Activated CD8-positive, alpha-beta T cell treated with anti-CD3 and anti-CD28 coated beads, Interleukin-2, amount 10 ng/mL, durations not matched to agents 7 days and 5 days (primary cell): ENCODE measurements at regions not wholly inside any gene's neighbourhood (a gene's known extent, or its start where the extent isn't known, plus 50 kb on each side); places are given as distances from the start of the nearest gene placed in this dataset.
"Not testable (repeated sequence)": the region's sequence is repeated elsewhere in the genome, so short reads cannot be mapped to it uniquely, and the experiment has no call there.

ENCODE experiments used
- ATAC-seq: fragments of 150-1000 bp; cut with Tn5 transposase; one replicate; pipeline ENCODE4 v1.10.0; 2021; ENCODE audit warnings: moderate library complexity
- CTCF ChIA-PET: fragments of 350-600 bp; sonication (Branson Sonifier 250); formaldehyde crosslinking; loops from one replicate; lab custom pipeline; 2021; ENCODE audit warnings: antibody characterized with exemption; lab: Charles Lee
- POLR2A ChIA-PET: fragments of 350-600 bp; sonication (Branson Sonifier 250); formaldehyde crosslinking; loops from one replicate; lab custom pipeline; 2021; ENCODE audit warnings: antibody characterized with exemption; lab: Charles Lee
- DNase-seq: peaks from one replicate; pipeline ENCODE4 v3.0.0-alpha.2; 2020
- H3K27ac Mint-ChIP-seq: one replicate; pipeline ENCODE4 v1.8.0; 2021; ENCODE audit warnings: mild to moderate bottlenecking, mixed read lengths
- H3K27me3 Mint-ChIP-seq: one replicate; pipeline ENCODE4 v1.8.0; 2021; ENCODE audit warnings: low read depth, mixed read lengths
- H3K36me3 Mint-ChIP-seq: one replicate; pipeline ENCODE4 v1.8.0; 2021; ENCODE audit warnings: low read depth, mixed read lengths
- H3K4me1 Mint-ChIP-seq: one replicate; pipeline ENCODE4 v1.8.0; 2021; ENCODE audit warnings: low read depth, mixed read lengths
- H3K4me3 Mint-ChIP-seq: one replicate; pipeline ENCODE4 v1.8.0; 2021; ENCODE audit warnings: mild to moderate bottlenecking, mixed read lengths
- H3K9me3 Mint-ChIP-seq: one replicate; pipeline ENCODE4 v1.8.0; 2022; ENCODE audit warnings: mixed read lengths; ENCODE audit not compliant: insufficient read depth

DNA sequence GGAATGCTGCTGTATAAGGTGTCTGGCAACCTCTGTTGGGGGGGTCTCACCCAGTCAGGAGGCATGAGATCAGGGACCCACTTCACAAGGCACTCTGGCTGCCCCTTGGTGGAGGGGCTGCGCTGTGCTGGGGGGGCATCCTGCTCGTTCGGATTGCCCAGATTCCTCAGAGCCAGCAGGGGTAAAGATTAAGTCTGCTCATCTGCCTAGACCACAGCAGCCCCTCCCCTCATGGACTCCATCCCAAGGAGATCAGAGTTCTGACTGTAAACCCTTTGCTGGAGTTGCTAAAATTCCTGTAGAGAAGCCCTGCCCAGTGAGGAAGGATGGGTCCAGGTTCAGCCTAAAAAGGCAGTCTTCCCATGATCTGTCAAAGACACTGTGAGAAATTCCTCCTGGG is 262.0 kb upstream of the C9orf72 start:
- Mint-ChIP-seq H3K36me3 (no peaks in the 10 kb centered on the region), H3K9me3 (no peaks in the 10 kb centered on the region), H3K4me3 (no peak overlapping the region), H3K4me1 (no peaks in the 10 kb centered on the region), H3K27me3 (peaks cover 3% of the 10 kb centered on the region), H3K27ac (no peak overlapping the region)
- ATAC-seq (no peak), DNase-seq (no peak)
- POLR2A ChIA-PET: no interaction called here
- CTCF ChIA-PET: no interaction called here

- Mint-ChIP-seq H3K4me1 (no peaks in the 10 kb centered on the region), H3K27me3 (peaks cover 3% of the 10 kb centered on the region), H3K4me3 (no peak overlapping the region), H3K36me3 (no peaks in the 10 kb centered on the region), H3K27ac (no peak overlapping the region), H3K9me3 (no peaks in the 10 kb centered on the region)
- ATAC-seq (no peak), DNase-seq (no peak)
- POLR2A ChIA-PET: no interaction called here
- CTCF ChIA-PET: no interaction called here
These were observed 262.5 kb upstream of the C9orf72 start for GRCh38 chr9:27835746-27836145.

DNA sequence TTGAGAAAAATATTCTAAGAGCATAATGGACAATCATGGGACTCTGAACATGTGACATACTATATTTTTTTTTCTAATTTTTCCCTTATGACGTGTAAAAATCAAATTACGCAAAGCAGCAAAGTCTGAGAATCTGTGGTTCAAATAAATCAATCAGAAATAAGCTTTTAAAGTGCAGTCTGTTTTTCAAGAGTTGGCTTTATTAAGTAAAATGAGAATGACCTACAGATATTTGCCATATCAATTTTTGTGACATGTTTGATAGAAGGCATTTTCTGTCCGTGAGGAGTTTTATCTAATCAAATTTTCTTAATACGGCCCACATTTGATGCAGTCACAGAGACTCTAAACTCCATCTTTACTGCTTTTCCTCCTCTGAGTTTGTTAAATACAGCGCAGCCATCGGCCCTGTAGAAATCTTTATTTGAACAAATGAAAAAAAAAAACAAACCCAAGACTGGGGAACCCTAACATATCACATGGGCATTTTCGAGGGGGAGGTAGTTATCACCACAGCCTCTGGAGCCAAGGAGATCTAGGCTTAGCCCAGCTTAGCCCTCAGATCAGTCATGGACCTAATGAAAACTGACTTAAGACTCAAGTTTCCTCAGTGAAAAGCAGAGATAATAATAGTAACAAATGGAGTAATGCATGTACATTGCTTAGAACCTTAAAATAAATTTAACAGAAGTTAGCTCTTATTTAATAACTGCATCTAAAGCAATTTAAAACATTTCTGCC is 263.6 kb upstream of the C9orf72 start:
- POLR2A ChIA-PET: no interaction called here
- H3K27ac Mint-ChIP-seq: no peak overlapping the region
- H3K27me3 Mint-ChIP-seq: peaks cover 6% of the 10 kb centered on the region
- H3K4me1 Mint-ChIP-seq: no peaks in the 10 kb centered on the region
- CTCF ChIA-PET: no interaction called here
- DNase-seq: no peak
- no peaks in the 10 kb centered on the region for H3K36me3 Mint-ChIP-seq
- no peak overlapping the region for H3K4me3 Mint-ChIP-seq
- no peak for ATAC-seq
- no peaks in the 10 kb centered on the region for H3K9me3 Mint-ChIP-seq

DNA sequence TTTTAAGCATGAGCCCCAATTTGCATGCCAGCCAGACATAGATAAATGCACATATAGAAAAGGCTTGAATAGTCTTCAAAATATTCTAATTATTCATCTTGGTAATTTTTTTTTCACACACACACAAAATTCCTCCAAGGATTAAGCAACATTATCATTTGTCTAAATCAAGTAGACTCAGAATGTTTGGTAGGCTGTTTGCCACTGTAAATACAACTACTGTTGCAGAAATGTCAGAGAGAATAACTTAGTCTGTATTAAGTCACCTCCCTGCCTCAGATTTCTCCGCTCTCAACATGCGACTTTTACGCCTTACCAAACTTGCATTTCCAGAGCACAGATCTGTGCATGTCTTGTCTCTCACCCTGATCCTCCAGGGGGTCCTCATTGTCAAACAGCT is 265.6 kb upstream of the C9orf72 start:
- H3K4me3 Mint-ChIP-seq: no peak overlapping the region
- CTCF ChIA-PET: no interaction called here
- H3K9me3 Mint-ChIP-seq: no peaks in the 10 kb centered on the region

DNA sequence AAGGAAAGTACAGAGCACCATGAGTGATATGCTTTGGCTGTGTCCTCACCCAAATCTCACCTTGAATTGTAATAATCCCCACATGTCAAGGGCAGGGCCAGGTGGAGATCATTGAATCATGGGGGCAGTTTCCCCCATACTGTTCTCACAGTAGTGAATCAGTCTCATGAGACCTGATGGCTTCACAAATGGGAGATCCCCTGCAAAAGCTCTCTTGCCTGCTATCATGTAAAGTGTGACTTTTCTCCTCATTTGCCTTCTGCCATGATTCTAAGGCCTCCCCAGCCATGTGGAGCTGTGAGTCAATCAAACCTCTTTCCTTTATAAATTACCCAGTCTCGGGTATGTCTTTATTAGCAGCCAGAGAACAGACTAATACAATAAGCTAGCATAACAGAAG is 266.5 kb upstream of the C9orf72 start:
- CTCF ChIA-PET, H3K27me3 Mint-ChIP-seq, POLR2A ChIA-PET, ATAC-seq, H3K36me3 Mint-ChIP-seq, H3K4me3 Mint-ChIP-seq, DNase-seq, H3K4me1 Mint-ChIP-seq, H3K27ac Mint-ChIP-seq, H3K9me3 Mint-ChIP-seq: not testable (repeated sequence)

More for the DNA sequence above, 265.6 kb upstream of the C9orf72 start:
- H3K4me1 Mint-ChIP-seq: no peaks in the 10 kb centered on the region
- no peak overlapping the region for H3K27ac Mint-ChIP-seq
- peaks cover 8% of the 10 kb centered on the region for H3K27me3 Mint-ChIP-seq
- no peak for ATAC-seq
- no peaks in the 10 kb centered on the region for H3K36me3 Mint-ChIP-seq
- no peak for DNase-seq
- POLR2A ChIA-PET: no interaction called here

- H3K4me3 Mint-ChIP-seq: no peak overlapping the region
- no peaks in the 10 kb centered on the region for H3K36me3 Mint-ChIP-seq
- no peaks in the 10 kb centered on the region for H3K9me3 Mint-ChIP-seq
- POLR2A ChIA-PET: no interaction called here
- CTCF ChIA-PET: no interaction called here
- ATAC-seq: no peak
- H3K4me1 Mint-ChIP-seq: no peaks in the 10 kb centered on the region
- H3K27me3 Mint-ChIP-seq: peaks cover 9% of the 10 kb centered on the region
- H3K27ac Mint-ChIP-seq: no peak overlapping the region
- no peak for DNase-seq
These were observed 271.5 kb upstream of the C9orf72 start for GRCh38 chr9:27844797-27845196.

- no peaks in the 10 kb centered on the region for H3K4me1 Mint-ChIP-seq
- peaks cover 4% of the 10 kb centered on the region for H3K27me3 Mint-ChIP-seq
- H3K36me3 Mint-ChIP-seq: no peaks in the 10 kb centered on the region
- no peak overlapping the region for H3K27ac Mint-ChIP-seq
- DNase-seq (no peak), ATAC-seq (no peak)
- POLR2A ChIA-PET: no interaction called here
- CTCF ChIA-PET: interaction anchor here (1.2 kb wide), 1 partner anchor 121 kb away, joined by 3 read pairs; no protein-coding TSS in a partner anchor
- H3K9me3 Mint-ChIP-seq: no peaks in the 10 kb centered on the region
- no peak overlapping the region for H3K4me3 Mint-ChIP-seq
These were observed 274.1 kb upstream of the C9orf72 start for GRCh38 chr9:27847380-27847779.

- no peak overlapping the region for H3K4me3 Mint-ChIP-seq
- ChIA-PET POLR2A (no interaction called here), CTCF (interaction anchor here (1.2 kb wide), 1 partner anchor 121 kb away, joined by 3 read pairs; no protein-coding TSS in a partner anchor)
- no peaks in the 10 kb centered on the region for H3K4me1 Mint-ChIP-seq
- H3K27ac Mint-ChIP-seq: no peak overlapping the region
- no peak for DNase-seq
- no peaks in the 10 kb centered on the region for H3K9me3 Mint-ChIP-seq
- H3K36me3 Mint-ChIP-seq: no peaks in the 10 kb centered on the region
- H3K27me3 Mint-ChIP-seq: peaks cover 4% of the 10 kb centered on the region
- no peak for ATAC-seq
These were observed 274.5 kb upstream of the C9orf72 start for GRCh38 chr9:27847818-27848217.

DNA sequence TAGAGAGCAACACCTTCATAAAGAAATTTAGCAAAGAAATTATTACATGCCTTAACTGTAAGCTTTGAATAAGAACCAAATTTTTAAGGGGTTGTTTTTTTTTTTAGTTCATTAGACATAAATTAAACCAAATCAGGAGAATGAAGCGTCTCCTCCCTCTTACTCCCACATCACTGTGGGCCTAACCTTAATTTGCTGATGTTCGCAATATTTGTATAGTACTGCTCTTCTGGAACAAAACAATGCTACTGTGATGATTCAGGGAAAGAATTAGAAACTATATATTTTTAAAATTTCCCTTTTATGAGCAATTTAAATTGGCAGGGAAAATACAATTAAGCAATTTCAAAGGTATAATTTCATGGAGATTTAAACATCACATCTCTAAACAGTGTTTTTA is 275.0 kb upstream of the C9orf72 start:
- peaks cover 4% of the 10 kb centered on the region for H3K27me3 Mint-ChIP-seq
- no peaks in the 10 kb centered on the region for H3K36me3 Mint-ChIP-seq
- ATAC-seq (no peak), DNase-seq (no peak)
- H3K4me3 Mint-ChIP-seq: no peak overlapping the region
- ChIA-PET CTCF (interaction anchor here (1.2 kb wide), 1 partner anchor 122 kb away, joined by 3 read pairs; no protein-coding TSS in a partner anchor), POLR2A (no interaction called here)
- no peak overlapping the region for H3K27ac Mint-ChIP-seq
- no peaks in the 10 kb centered on the region for H3K4me1 Mint-ChIP-seq
- H3K9me3 Mint-ChIP-seq: no peaks in the 10 kb centered on the region

GRCh38 chr9:27851858-27852257 is 278.6 kb upstream of the C9orf72 start:
- Mint-ChIP-seq H3K4me1 (no peaks in the 10 kb centered on the region), H3K36me3 (no peaks in the 10 kb centered on the region), H3K9me3 (no peaks in the 10 kb centered on the region), H3K4me3 (no peak overlapping the region), H3K27ac (no peak overlapping the region), H3K27me3 (peaks cover 3% of the 10 kb centered on the region)
- ChIA-PET POLR2A (no interaction called here), CTCF (no interaction called here)
- no peak for ATAC-seq
- no peak for DNase-seq

DNA sequence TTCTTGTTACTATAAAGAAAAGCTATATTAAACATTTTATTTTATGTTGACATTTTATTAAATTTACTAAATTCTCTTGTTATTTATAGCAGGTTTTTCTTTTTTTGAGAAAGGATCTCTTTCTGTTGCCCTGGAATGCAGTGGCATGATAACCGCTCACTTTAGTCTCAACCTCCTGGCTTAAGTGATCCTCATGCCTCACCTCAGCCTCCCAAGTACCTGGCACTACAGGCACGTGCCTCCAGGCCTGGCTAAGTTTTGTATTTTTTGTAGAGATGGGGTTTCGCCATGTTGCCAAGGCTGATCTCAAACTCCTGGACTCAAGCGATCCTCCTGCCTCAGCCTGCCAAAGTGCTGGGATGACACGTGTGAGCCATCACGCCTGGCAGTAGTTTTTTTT is 280.2 kb upstream of the C9orf72 start:
- no peaks in the 10 kb centered on the region for H3K4me1 Mint-ChIP-seq
- H3K27ac Mint-ChIP-seq: no peak overlapping the region

DNA sequence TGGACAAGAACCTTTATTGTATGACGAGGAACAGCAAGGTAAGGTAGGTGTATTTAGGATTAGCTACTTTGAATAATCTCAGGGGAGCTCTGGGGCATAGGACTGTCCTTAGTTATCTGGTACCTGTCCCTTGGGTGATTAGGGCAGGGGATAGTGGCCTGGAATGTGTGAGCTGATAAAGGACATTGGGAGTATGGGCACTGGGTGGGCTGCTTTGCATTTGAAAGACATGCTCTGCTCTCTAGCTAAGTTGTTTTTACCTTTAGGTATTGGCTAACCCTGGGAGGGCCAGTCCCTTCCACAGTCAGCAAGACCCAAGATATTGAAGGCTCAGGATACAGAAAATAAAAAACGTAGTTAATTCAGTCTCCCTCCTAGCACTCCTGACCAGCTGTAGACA is 282.8 kb upstream of the C9orf72 start:
- DNase-seq: no peak
- Mint-ChIP-seq H3K27ac (no peak overlapping the region), H3K4me3 (no peak overlapping the region), H3K4me1 (no peaks in the 10 kb centered on the region), H3K9me3 (no peaks in the 10 kb centered on the region), H3K36me3 (no peaks in the 10 kb centered on the region), H3K27me3 (no peaks in the 10 kb centered on the region)
- ChIA-PET CTCF (no interaction called here), POLR2A (no interaction called here)
- ATAC-seq: no peak

More for the DNA sequence above, 280.2 kb upstream of the C9orf72 start:
- POLR2A ChIA-PET: no interaction called here
- Mint-ChIP-seq H3K4me3 (no peak overlapping the region), H3K9me3 (no peaks in the 10 kb centered on the region), H3K27me3 (peaks cover 2% of the 10 kb centered on the region), H3K36me3 (no peaks in the 10 kb centered on the region)
- ATAC-seq (no peak), DNase-seq (no peak)
- CTCF ChIA-PET: no interaction called here

GRCh38 chr9:27856748-27857147 is 283.5 kb upstream of the C9orf72 start:
- ChIA-PET POLR2A (no interaction called here), CTCF (no interaction called here)
- H3K4me3 Mint-ChIP-seq: no peak overlapping the region
- DNase-seq: no peak
- no peak overlapping the region for H3K27ac Mint-ChIP-seq
- H3K4me1 Mint-ChIP-seq: no peaks in the 10 kb centered on the region
- no peaks in the 10 kb centered on the region for H3K9me3 Mint-ChIP-seq
- ATAC-seq: no peak
- H3K27me3 Mint-ChIP-seq: no peaks in the 10 kb centered on the region
- no peaks in the 10 kb centered on the region for H3K36me3 Mint-ChIP-seq
